Heart left ventricle (tissue), 13 donors: ENCODE measurements at regions not wholly inside any gene's neighbourhood (a gene's known extent, or its start where the extent isn't known, plus 50 kb on each side); places are given as distances from the start of the nearest gene placed in this dataset.

Experiments used
- POLR2A ChIP-seq, 2 donors: fragments of 450-650 bp; IDR thresholded peaks; one replicate each; pipeline ENCODE4 v1.6.1; 2017; ENCODE audit warnings: antibody characterized with exemption in 2 of 2, mild to moderate bottlenecking in 2 of 2, moderate library complexity in 2 of 2
- TF ChIP-seq, protein P1 (sequence below), 12 donors: fragments of 200-600 bp; sonication (generic) in 4 of 12; IDR thresholded peaks; one replicate each; pipeline versions ENCODE4 v1.5.0 to v1.8.0; 2018 to 2022; ENCODE audit warnings: antibody characterized with exemption in 12 of 12, mild to moderate bottlenecking in 5 of 12
- donor health status: ischemic (EF 13 %, LVEDD 7.1; RV severe dilation, severe dysfunction).
- donor health status: DM: no; HTN: yes; CAD: no.
- donor health status: DM: no; HTN: no; CAD: no.
- donor health status: ischemic (EF 25% LVEDD 6.9; RV normal size, moderate dysfunction).
- donor health status: ischemic (EF 25% LVEDD 5.7; RV mildly dilated, moderate dysfunction).
- donor health status: ischemic (EF 35%, LVEDD 5.7; RV mildly dilated, moderate dysfunction).
- donor health status: nonischemic (EF 11% LVEDD 7.7; RV severe dilation, severe dysfunction).
- donor health status: DM: yes; HTN: yes; CAD: no.
- donor health status: PGD.
- donor health status: ischemic (EF 29% LVEDD 5.4; RV normal size, mild dysfunction).
- donor health status: nonischemic (EF 23%, LVEDD 6.1; RV moderate dilation, normal function).

DNA sequence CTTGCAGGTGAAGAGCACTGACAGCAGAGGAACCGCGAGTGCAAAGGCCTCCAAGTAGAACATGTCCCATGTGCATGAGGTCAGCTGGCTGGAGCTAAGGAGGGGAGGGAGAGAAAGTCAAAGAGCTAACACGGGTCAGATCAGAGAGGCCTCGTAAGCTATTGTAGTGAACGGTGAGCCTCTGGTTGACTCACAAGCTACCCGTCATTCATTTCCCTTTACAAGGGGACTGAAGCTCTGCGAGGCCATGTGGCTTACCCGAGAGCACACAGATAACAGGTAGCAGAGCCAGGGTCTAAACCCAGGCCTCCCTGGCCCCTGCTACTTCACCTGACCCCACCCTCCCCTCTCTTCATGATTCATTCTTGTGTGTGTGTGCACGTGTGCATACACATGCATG, 152.7 kb upstream of the ADRA1B start:
- TF ChIP-seq POLR2A (IDR thresholded peaks at IDR 0.05) = no peak
- TF ChIP-seq, protein P1, sequence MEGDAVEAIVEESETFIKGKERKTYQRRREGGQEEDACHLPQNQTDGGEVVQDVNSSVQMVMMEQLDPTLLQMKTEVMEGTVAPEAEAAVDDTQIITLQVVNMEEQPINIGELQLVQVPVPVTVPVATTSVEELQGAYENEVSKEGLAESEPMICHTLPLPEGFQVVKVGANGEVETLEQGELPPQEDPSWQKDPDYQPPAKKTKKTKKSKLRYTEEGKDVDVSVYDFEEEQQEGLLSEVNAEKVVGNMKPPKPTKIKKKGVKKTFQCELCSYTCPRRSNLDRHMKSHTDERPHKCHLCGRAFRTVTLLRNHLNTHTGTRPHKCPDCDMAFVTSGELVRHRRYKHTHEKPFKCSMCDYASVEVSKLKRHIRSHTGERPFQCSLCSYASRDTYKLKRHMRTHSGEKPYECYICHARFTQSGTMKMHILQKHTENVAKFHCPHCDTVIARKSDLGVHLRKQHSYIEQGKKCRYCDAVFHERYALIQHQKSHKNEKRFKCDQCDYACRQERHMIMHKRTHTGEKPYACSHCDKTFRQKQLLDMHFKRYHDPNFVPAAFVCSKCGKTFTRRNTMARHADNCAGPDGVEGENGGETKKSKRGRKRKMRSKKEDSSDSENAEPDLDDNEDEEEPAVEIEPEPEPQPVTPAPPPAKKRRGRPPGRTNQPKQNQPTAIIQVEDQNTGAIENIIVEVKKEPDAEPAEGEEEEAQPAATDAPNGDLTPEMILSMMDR (IDR thresholded peaks at IDR 0.05) = no peak
